ENCODE measurements at regions not wholly inside any gene's neighbourhood (a gene's known extent, or its start where the extent isn't known, plus 50 kb on each side); places are given as distances from the start of the nearest gene placed in this dataset.
"Not testable (repeated sequence)": the region's sequence is repeated elsewhere in the genome, so short reads cannot be mapped to it uniquely, and the experiment has no call there.

- no peak for DNase-seq (ENCODE audit: extremely low read depth, low read depth)
Observed at GRCh38 chr5:99368726-99369125, 439.9 kb upstream of the CHD1 start.

GRCh38 chr5:99355881-99356280, 427.1 kb upstream of the CHD1 start:
- DNase-seq (ENCODE audit: extremely low read depth, low read depth), result no peak

GRCh38 chr5:99349787-99350186, 421.0 kb upstream of the CHD1 start:
- DNase-seq (ENCODE audit: extremely low read depth, low read depth), result no peak

GRCh38 chr5:99348597-99348996, 419.8 kb upstream of the CHD1 start:
- no peak for DNase-seq (ENCODE audit: extremely low read depth, low read depth)

- DNase-seq (ENCODE audit: extremely low read depth, low read depth), result not testable (repeated sequence)
Observed at GRCh38 chr5:99339758-99340157, 411.0 kb upstream of the CHD1 start.

- DNase-seq (ENCODE audit: extremely low read depth, low read depth), result no peak
Observed at GRCh38 chr5:99334936-99335335, 406.1 kb upstream of the CHD1 start.

GRCh38 chr5:99331061-99331460, 402.3 kb upstream of the CHD1 start:
- DNase-seq (ENCODE audit: extremely low read depth, low read depth), result no peak

- DNase-seq (ENCODE audit: extremely low read depth, low read depth), result no peak
Observed at GRCh38 chr5:99320436-99320835, 391.6 kb upstream of the CHD1 start.

- no peak for DNase-seq (ENCODE audit: extremely low read depth, low read depth)
Observed at GRCh38 chr5:99317136-99317535, 388.3 kb upstream of the CHD1 start.

GRCh38 chr5:99316484-99316883, 387.7 kb upstream of the CHD1 start:
- no peak for DNase-seq (ENCODE audit: extremely low read depth, low read depth)

GRCh38 chr5:99315413-99316183, 386.8 kb upstream of the CHD1 start:
- no peak for DNase-seq (ENCODE audit: extremely low read depth, low read depth)

- no peak for DNase-seq (ENCODE audit: extremely low read depth, low read depth)
Observed at GRCh38 chr5:99314721-99315120, 385.9 kb upstream of the CHD1 start.

GRCh38 chr5:99308131-99308530, 379.3 kb upstream of the CHD1 start:
- DNase-seq (ENCODE audit: extremely low read depth, low read depth), result no peak

GRCh38 chr5:99305045-99305580, 376.3 kb upstream of the CHD1 start:
- no peak for DNase-seq (ENCODE audit: extremely low read depth, low read depth)

GRCh38 chr5:99285606-99286005, 356.8 kb upstream of the CHD1 start:
- DNase-seq (ENCODE audit: extremely low read depth, low read depth), result no peak

- no peak for DNase-seq (ENCODE audit: extremely low read depth, low read depth)
Observed at GRCh38 chr5:99275128-99275527, 346.3 kb upstream of the CHD1 start.

GRCh38 chr5:99272576-99272975, 343.8 kb upstream of the CHD1 start:
- DNase-seq (ENCODE audit: extremely low read depth, low read depth), result no peak

- DNase-seq (ENCODE audit: extremely low read depth, low read depth), result no peak
Observed at GRCh38 chr5:99258819-99259218, 330.0 kb upstream of the CHD1 start.

GRCh38 chr5:99248066-99248465, 319.3 kb upstream of the CHD1 start:
- DNase-seq (ENCODE audit: extremely low read depth, low read depth), result no peak

- DNase-seq (ENCODE audit: extremely low read depth, low read depth), result no peak
Observed at GRCh38 chr5:99247346-99247745, 318.5 kb upstream of the CHD1 start.

GRCh38 chr5:99243111-99243510, 314.3 kb upstream of the CHD1 start:
- no peak for DNase-seq (ENCODE audit: extremely low read depth, low read depth)

GRCh38 chr5:99239826-99240360, 311.1 kb upstream of the CHD1 start:
- DNase-seq (ENCODE audit: extremely low read depth, low read depth), result no peak

Measured in NCI-H460 (cell line).